Epithelial cell of esophagus (primary cell): ENCODE measurements at regions not wholly inside any gene's neighbourhood (a gene's known extent, or its start where the extent isn't known, plus 50 kb on each side); places are given as distances from the start of the nearest gene placed in this dataset.

Source experiments
- DNase-seq: peaks from one replicate; pipeline ENCODE4 v3.0.0; 2010; ENCODE audit warnings: low read depth
- H3K4me3 ChIP-seq: 2 replicates; pipeline ENCODE4 v1.5.1; 2011; ENCODE audit warnings: mild to moderate bottlenecking, low read length, control low read depth
- TF ChIP-seq, protein P1 (sequence below): IDR thresholded peaks from 2 replicates; pipeline ENCODE4 v1.5.1; 2011; ENCODE audit warnings: low read depth, mild to moderate bottlenecking, low read length, control low read depth, inconsistent platforms; ENCODE audit not compliant: insufficient read depth; ENCODE audit errors: missing control alignments

DNA sequence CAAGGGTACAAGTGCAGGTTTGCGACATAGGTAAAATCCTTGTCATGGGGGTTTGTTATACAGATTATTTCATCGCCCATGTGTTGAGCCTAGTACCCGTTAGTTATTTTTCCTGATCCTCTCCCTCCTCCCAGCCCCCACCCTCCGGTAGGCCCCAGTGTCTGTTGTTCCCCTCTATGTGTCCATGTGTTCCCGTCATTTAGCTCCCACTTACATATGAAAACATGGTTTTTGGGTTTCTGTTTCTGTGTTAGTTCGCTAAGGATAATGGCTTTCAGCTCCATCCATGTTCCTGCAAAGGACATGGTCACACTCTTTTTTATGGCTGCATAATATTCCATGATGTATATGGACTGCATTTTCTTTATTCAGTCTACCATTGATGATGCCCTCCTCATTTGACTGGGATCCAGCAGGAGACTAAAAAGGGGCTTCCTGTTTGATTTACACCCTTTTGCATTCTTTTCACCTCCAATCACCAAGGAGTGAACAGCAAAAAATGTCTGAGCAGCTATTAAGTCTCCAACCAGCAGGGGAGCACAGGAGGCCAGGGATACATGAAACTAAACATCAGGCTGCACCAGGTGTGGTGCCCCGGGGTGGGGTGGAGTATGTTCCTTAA lies 188.2 kb downstream of the SKIDA1 start:
- H3K4me3 ChIP-seq: no peak overlapping the region
- TF ChIP-seq, protein P1, sequence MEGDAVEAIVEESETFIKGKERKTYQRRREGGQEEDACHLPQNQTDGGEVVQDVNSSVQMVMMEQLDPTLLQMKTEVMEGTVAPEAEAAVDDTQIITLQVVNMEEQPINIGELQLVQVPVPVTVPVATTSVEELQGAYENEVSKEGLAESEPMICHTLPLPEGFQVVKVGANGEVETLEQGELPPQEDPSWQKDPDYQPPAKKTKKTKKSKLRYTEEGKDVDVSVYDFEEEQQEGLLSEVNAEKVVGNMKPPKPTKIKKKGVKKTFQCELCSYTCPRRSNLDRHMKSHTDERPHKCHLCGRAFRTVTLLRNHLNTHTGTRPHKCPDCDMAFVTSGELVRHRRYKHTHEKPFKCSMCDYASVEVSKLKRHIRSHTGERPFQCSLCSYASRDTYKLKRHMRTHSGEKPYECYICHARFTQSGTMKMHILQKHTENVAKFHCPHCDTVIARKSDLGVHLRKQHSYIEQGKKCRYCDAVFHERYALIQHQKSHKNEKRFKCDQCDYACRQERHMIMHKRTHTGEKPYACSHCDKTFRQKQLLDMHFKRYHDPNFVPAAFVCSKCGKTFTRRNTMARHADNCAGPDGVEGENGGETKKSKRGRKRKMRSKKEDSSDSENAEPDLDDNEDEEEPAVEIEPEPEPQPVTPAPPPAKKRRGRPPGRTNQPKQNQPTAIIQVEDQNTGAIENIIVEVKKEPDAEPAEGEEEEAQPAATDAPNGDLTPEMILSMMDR: peak; percentile 14
- DNase-seq: no peak

DNA sequence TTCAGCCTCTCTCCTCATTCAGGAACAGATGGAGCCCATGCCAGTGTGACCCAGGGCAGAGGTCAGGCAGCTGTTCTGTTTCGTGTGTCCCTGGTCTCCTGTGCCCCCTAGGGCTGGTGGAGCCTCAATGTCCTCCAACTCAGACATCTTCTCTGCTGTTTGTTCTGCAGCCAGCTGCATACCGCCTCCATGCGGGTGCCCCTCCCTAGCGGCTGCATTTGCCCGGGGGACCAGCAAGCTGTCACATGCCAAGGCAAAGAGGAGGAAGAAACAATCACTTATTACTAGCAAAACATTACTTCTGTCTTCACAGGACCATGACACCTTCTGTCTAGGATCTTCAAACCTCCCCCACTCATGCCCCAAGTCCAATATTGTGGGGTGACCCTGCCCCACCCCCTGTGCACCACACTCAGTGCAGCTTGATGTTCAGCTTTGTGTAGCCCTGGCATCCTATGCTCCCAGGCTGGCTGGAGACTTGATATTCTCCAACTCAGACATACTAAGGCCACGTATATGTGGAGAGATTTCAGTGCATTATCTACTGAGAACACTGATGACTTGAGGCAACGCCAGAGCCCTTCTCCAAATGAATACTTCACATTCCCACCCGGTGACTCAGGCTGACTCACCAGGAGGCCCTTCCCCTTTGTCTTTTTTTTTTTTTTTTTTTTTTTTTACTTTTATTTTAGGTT lies 188.9 kb downstream of the SKIDA1 start:
- peak; percentile 95 for DNase-seq
- TF ChIP-seq, protein P1: peak; percentile 10
- H3K4me3 ChIP-seq: no peak overlapping the region

DNA sequence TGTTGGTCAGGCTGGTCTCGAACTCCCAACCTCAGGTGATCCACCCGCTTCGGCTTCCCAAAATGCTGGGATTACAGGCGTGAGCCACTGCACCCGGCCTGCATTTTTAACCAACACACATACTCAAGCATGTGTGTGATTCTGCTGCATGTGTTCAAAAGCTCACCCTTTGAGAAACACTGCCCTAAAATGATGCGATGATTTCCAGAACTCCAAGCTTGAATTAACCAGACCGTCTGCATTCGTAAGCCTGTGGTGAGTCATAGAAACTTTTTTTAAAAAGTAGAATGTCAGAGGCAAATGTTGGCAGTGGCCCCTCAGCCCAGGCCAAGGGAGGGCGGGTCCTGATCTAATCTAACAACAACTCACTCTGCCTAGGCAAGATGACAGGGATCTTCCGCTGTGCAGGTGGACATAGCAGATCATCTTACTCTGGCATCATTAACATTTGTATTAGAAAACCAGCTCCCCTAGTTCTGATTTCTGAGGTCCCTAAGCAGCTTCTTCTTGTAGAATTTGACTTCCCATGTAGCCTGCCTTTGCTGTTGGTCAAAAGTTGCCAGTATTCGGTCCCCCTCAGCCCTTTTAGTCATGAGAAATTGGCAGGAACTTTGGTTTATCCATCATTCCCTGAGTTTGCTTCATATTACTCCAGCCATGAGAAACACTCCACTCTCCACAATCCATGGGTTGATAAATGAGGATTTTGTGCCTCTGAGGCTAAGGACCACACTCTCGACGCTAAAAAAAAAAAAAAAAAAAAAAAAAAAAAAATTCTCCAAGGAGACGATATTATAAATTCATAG lies 190.4 kb downstream of the SKIDA1 start:
- TF ChIP-seq, protein P1: no peak
- DNase-seq: peak; percentile 91
- H3K4me3 ChIP-seq: no peak overlapping the region

DNA sequence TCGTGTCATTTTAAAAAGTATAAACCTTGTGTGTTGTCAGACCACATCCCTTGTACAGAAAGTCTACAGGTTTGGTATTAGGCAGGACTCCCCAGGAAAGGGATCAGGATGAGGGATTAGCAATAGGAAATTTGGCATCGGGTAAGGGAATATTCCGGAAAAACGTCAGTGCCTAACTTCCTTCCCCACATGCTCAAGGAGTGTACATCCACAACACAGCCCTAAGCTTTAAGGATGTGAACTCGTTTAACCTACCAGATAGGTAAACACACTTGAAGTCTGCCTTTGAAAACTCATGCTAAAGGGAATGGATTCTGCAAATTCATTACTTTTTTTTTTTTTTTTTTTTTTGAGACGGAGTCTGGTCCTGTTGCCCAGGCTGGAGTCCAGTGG lies 194.9 kb downstream of the SKIDA1 start:
- H3K4me3 ChIP-seq: no peak overlapping the region
- no peak for DNase-seq
- TF ChIP-seq, protein P1: no peak

DNA sequence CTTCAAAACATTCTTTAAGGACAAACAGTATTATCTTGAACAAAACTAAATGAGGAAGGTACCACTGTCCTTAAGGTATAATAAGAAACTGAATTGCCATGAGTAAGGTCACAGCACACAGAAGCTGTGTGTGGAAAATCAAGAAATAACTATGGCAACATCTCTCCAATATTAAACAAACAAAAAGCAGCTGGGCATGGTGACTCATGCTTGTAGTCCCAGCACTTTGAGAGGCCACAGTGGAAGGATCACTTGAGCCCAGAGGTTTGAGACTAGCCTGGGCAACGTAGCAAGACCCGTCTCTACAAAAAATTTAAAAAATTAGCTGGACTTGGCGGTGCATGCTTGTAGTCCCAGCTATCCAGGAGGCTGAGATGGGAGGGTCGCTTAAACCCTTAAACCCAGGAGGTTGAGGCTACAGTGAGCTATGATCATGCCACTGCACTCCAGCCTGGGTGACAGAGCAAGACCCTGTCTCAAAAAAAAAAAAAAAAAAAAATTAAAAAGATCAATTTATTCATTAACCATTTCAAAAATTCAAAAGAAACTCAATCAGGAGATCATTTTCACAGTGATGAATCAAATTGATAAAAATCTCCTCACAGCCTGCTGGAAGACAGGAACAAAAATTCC lies 195.4 kb downstream of the SKIDA1 start:
- H3K4me3 ChIP-seq: no peak overlapping the region
- TF ChIP-seq, protein P1: no peak
- DNase-seq: peak; percentile 76

DNA sequence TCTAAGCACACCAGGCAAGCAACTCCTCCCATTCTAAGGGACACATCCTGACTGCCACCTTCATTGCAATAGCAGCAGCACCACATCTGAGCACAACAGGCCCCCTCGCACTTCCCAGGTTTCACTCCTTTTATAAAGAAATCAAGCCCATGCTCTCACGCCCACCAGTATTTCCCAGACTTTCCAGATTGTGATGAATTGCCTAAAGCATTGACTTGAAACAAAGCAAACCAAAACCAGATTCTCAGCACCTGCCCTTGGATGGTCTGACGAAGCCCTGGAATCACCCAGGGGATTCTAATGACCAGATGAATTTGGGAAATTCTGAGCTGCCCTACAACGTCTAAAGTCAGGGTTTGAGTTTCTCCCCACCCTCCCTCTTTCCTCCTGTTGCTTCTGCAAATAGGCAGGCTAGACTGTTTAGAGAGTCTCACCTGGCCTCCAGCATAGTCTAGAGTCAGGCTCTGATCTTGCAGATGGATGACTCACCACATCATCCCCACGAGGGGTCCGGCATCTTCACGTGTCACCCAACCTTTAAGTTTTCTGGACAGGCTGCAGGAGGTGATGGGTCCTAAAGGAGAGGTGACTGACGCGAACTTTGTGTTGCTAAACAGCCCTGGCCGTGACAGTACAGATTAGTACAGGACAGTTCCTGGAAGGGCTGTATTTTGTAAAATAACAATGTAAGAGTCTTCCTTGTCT lies 198.0 kb downstream of the SKIDA1 start:
- no peak for DNase-seq
- no peak overlapping the region for H3K4me3 ChIP-seq
- TF ChIP-seq, protein P1: no peak
